Small intestine (tissue), 7 donors: ENCODE measurements at regions not wholly inside any gene's neighbourhood (a gene's known extent, or its start where the extent isn't known, plus 50 kb on each side); places are given as distances from the start of the nearest gene placed in this dataset.

Experiments
- DNase-seq, 2 donors: peaks; one replicate each; pipeline versions ENCODE4 v3.0.0 to v3.0.0-alpha.2; 2013
- FAIRE-seq: peaks from 2 replicates; lab custom pipeline; 2012; peaks lifted over from hg19 to GRCh38; lab: Jason Lieb, UNC
- H3K27ac ChIP-seq, 3 donors: one replicate each; pipeline ENCODE4 v1.5.1; 2013; ENCODE audit warnings: low read length in 2 of 3, mild to moderate bottlenecking in 2 of 3, control low read depth in 1 of 3, inconsistent platforms in 1 of 3, low read depth in 1 of 3, moderate library complexity in 1 of 3
- H3K27me3 ChIP-seq, 3 donors: one replicate each; pipeline ENCODE4 v1.6.1; 2013; ENCODE audit warnings: low read length in 3 of 3, inconsistent platforms in 1 of 3; ENCODE audit not compliant: control insufficient read depth in 3 of 3, insufficient read depth in 3 of 3
- H3K36me3 ChIP-seq, 3 donors: one replicate each; pipeline ENCODE4 v1.6.1; 2013; ENCODE audit warnings: low read length in 3 of 3, inconsistent platforms in 1 of 3, low read depth in 1 of 3, mild to moderate bottlenecking in 1 of 3, moderate library complexity in 1 of 3; ENCODE audit not compliant: control insufficient read depth in 3 of 3, insufficient read depth in 2 of 3
- H3K4me1 ChIP-seq, 3 donors: one replicate each; pipeline ENCODE4 v1.6.1; 2013; ENCODE audit warnings: low read length in 2 of 3, inconsistent platforms in 1 of 3, low read depth in 1 of 3, mild to moderate bottlenecking in 1 of 3, moderate library complexity in 1 of 3; ENCODE audit not compliant: control insufficient read depth in 3 of 3, insufficient read depth in 2 of 3
- H3K4me3 ChIP-seq, 3 donors: one replicate each; pipeline ENCODE4 v1.5.1; 2013; ENCODE audit warnings: low read length in 3 of 3, control low read depth in 1 of 3, inconsistent platforms in 1 of 3, low read depth in 1 of 3, mild to moderate bottlenecking in 1 of 3, moderate library complexity in 1 of 3
- H3K9me3 ChIP-seq, 2 donors: one replicate each; pipeline ENCODE4 v1.6.1; 2013; ENCODE audit warnings: low read depth in 1 of 2, low read length in 1 of 2; ENCODE audit not compliant: control insufficient read depth in 2 of 2, insufficient read depth in 1 of 2
- WGBS, 3 donors: extraction: QIAGEN DNeasy Blood & Tissue Kit; methylation state at CpG; one replicate each; pipeline ENCODE4 v1.1.7; 2013; 5-methylcytosine and 5-hydroxymethylcytosine counted together
- donor health status: healthy with polysubstance abuse.
- donor health status: control.
- donor health status: control.
- donor health status: Bipolar disorder and iron deficiency.
- donor health status: healthy.

DNA sequence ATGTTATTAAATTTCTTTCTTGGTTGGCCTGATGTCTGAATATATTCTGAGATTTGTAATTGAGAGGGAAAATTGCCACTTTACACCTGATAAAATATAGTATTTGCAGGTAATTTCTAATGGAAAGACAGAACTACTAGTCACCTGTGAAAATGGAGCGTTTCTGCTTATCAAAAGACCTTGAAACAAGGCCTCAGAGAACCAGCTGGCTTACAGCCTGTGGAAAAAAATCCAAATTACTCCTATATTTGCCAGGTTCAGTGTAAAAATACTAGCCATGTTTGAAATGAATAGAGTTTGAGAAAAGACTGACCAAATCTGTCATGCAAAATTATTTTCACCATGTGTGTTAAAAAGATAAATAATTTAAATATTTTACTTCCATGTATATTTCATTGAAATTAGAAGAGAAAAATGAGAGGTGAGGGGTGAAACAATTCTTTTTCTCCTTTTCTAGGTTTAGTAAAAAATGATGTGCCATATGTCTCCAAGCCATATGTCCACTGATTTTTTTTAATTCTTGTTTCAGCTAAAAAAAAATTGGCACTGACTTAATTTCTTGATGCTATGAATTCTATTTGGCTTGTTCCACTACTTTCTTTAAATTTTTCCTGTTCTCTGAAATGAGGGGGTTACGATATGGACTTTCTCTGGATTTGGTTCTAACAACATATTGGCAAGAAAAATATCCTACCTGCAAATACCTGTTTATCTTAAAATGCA is 464.9 kb downstream of the GRXCR1 start:
- WGBS, 3 donors = 60 to 74% (median 64%) methylated on average over 2 of the region's 2 CpGs
- FAIRE-seq = no peak
- H3K27me3 ChIP-seq = no peaks in the 10 kb centered on the region
- no peaks in the 10 kb centered on the region for H3K36me3 ChIP-seq
- DNase-seq = no peak
- no peaks in the 10 kb centered on the region for H3K9me3 ChIP-seq
- H3K4me1 ChIP-seq = no peaks in the 10 kb centered on the region
- no peak overlapping the region for H3K4me3 ChIP-seq
- no peak overlapping the region for H3K27ac ChIP-seq

DNA sequence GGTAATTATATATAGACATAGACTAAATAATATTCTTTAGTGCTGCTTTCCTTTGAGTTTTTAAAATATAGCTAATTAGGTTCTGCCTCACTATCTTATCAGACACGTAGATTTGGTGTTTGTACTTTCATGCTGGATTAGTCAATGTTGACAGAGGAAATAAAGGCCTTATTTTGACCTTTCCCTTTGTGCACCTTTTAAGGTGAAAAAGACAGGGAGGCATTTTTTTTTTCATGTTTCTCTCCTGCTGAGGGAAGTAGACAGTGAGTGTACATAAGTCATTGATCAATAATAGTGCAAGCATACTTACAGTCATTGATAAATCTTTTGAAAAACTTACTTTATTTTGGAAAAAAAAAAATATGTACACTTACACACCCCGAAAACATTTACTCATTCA is 467.8 kb downstream of the GRXCR1 start:
- FAIRE-seq (no peak), DNase-seq (no peak)
- Histone ChIP-seq H3K36me3 (no peaks in the 10 kb centered on the region), H3K4me3 (no peak overlapping the region), H3K27ac (no peak overlapping the region), H3K9me3 (no peaks in the 10 kb centered on the region), H3K4me1 (no peaks in the 10 kb centered on the region), H3K27me3 (no peaks in the 10 kb centered on the region)
- 11 to 44% (median 25%) methylated on average over 2 of the region's 2 CpGs for WGBS, 3 donors

DNA sequence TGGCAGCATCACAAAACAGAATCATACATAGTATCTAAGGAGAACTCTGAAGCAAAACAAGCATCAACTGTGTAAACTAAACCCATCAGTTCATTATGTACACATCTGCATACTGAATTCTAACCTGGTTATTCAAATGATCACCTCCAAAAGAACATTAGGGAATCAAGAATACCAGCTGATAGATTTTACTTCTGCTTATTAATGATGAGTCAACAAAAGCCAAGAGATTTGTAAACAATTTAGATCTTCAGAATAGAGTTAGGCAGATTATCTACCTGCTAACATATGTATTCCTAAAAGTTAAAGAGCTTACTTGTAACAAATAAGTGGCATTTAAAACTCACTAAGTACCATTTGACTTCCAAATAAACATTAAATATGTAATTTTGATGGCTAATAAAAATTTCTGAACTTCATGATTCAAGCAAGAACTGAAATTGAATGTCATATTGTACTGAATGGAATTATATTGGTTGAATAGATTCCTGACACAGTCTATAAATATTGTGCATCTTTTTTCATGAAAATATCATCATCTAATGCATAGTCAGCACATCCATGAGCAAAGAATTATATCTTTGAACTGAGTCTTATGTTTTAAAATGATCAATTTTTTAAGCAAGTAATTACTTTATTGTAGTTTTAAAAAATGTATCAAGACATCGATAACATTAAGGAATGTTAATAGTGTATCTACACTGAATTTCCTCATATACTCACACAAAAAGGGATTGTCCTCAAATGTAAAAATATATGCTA is 470.5 kb downstream of the GRXCR1 start:
- Histone ChIP-seq H3K9me3 (no peaks in the 10 kb centered on the region), H3K4me1 (no peaks in the 10 kb centered on the region), H3K27me3 (no peaks in the 10 kb centered on the region), H3K27ac (no peak overlapping the region), H3K4me3 (no peak overlapping the region), H3K36me3 (no peaks in the 10 kb centered on the region)
- FAIRE-seq (no peak), DNase-seq (no peak)
- 94 to 98% (median 97%) methylated on average over 1 of the region's 1 CpG for WGBS, 3 donors

DNA sequence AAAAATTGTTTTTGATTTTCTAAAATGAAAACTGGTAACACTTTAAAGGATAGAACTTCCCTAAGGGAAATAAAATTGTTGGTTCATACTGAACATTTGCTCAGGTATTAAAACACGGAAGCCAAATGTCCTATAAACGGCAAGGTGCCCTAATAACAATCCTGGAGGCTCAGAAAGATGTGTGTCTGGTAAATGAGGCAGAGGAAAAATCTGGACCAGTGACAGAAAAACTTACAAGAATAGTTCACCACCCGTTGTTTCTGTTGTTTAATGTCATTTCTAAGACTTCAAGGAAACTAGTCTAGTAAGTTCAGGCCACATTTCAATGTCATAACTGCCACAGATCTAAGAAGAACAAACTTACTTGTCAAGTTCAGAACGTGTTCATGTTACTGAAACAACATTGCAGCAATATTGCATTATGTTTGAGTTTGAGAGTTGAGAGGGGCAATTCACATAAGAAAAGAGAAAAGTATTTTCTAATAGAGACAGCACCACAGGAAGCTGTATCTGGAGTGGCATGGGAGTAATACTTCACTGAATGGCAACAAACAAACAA is 476.6 kb downstream of the GRXCR1 start:
- 48 to 66% (median 62%) methylated on average over 4 of the region's 4 CpGs for WGBS, 3 donors
- no peaks in the 10 kb centered on the region for H3K9me3 ChIP-seq
- no peak overlapping the region for H3K27ac ChIP-seq
- DNase-seq (no peak), FAIRE-seq (no peak)
- no peaks in the 10 kb centered on the region for H3K36me3 ChIP-seq
- H3K27me3 ChIP-seq = no peaks in the 10 kb centered on the region
- no peaks in the 10 kb centered on the region for H3K4me1 ChIP-seq
- no peak overlapping the region for H3K4me3 ChIP-seq

DNA sequence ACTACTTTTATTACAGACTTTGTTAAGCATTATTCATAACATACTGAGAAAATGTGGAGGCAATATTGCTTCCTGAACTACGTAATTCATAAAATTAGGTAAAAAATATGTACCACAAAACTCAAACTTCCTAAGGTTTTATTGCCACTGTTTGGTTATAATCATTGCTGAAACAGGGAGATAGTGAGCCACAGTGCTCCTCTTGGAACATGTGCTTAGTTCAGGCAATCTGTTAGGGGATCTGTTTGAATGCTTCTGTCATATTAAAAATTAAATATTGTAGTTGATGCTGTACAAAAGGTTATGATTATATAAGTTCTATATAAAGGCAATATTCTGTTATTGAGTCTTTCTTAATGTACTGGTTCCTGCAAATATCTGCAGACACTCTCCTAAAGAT is 480.7 kb downstream of the GRXCR1 start:
- H3K27me3 ChIP-seq = no peaks in the 10 kb centered on the region
- H3K4me1 ChIP-seq = no peaks in the 10 kb centered on the region
- DNase-seq = no peak
- WGBS, 3 donors = 68 to 89% (median 73%) methylated on average over 1 of the region's 1 CpG
- no peak overlapping the region for H3K4me3 ChIP-seq
- H3K36me3 ChIP-seq = no peaks in the 10 kb centered on the region
- no peak overlapping the region for H3K27ac ChIP-seq
- no peaks in the 10 kb centered on the region for H3K9me3 ChIP-seq
- FAIRE-seq = no peak

DNA sequence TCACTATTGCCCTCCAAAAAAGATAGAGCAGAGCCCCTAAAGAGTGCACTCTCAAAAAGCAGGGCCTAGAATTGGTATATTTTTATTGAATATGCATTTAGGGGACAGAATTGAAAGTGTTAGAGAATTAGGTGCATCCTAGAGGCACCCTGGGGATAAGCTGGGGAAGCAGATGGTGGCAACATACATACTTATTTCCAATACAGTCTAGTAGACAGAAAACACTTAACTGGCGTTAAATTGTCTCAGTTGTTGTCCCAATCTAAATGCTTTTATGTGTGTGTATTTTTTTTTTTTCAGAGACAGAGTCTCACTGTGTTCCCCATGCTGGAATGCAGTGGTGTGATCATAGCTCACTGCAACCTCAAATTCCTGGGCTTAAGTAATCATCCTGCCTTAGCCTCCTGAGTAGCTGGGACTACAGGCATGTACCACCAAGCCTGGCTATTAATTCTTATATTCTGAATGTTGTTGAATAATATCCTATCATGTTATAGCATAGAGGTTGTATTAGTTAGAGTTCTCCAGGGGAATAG is 481.8 kb downstream of the GRXCR1 start:
- 56 to 65% (median 61%) methylated on average over 1 of the region's 1 CpG for WGBS, 3 donors
- FAIRE-seq = no peak

DNA sequence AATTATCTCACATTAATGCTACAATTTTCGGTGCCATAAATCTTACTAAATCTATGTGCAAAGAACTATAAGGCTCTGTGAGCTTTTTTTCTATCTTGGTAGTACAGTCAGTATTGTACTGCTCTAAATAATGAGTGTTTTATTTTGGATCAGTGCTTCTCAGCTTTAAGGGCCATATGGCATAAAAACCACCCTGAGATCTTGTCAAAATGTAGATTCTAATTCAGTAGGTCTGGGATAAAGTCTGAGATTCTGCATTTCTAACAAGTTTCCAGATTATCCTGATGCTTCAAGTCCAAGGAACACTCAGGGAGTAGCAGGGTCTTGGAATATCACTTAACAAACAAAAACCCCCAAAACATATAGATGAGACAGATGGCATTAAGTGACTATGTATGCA is 486.5 kb downstream of the GRXCR1 start:
- FAIRE-seq (no peak), DNase-seq (no peak)
- Histone ChIP-seq H3K4me3 (no peak overlapping the region), H3K9me3 (no peaks in the 10 kb centered on the region), H3K4me1 (no peaks in the 10 kb centered on the region), H3K36me3 (no peaks in the 10 kb centered on the region), H3K27ac (no peak overlapping the region), H3K27me3 (no peaks in the 10 kb centered on the region)
- WGBS, 3 donors = 79 to 82% (median 79%) methylated on average over 1 of the region's 1 CpG

More for the DNA sequence above, 481.8 kb downstream of the GRXCR1 start:
- Histone ChIP-seq H3K4me1 (no peaks in the 10 kb centered on the region), H3K27ac (no peak overlapping the region), H3K9me3 (no peaks in the 10 kb centered on the region), H3K36me3 (no peaks in the 10 kb centered on the region), H3K4me3 (no peak overlapping the region), H3K27me3 (no peaks in the 10 kb centered on the region)
- no peak for DNase-seq

DNA sequence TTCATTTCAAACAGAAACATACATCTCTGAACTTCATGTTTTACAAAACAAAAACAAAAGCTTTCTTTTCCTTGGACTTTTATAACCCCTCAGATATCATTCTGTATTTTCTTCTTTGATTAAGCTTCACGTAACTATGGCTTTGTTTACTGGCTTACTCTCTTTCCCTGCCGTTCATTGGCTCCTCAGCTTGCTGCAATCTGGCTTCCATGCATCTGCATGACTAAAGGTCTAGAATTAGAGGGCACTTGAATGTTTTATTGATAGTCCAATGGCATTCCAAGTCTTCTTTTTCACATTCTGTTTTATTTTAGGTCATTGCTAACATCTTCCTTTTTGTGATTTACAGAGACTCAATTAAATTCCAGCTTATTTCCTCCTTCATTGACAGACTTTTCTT is 487.6 kb downstream of the GRXCR1 start:
- no peak for DNase-seq
- 45 to 69% (median 63%) methylated on average over 2 of the region's 2 CpGs for WGBS, 3 donors
- no peaks in the 10 kb centered on the region for H3K9me3 ChIP-seq
- FAIRE-seq = no peak
- H3K27me3 ChIP-seq = no peaks in the 10 kb centered on the region
- no peak overlapping the region for H3K27ac ChIP-seq
- no peaks in the 10 kb centered on the region for H3K4me1 ChIP-seq
- H3K4me3 ChIP-seq = no peak overlapping the region
- H3K36me3 ChIP-seq = no peaks in the 10 kb centered on the region
